BLaER1 (cell line): ENCODE measurements at regions not wholly inside any gene's neighbourhood (a gene's known extent, or its start where the extent isn't known, plus 50 kb on each side); places are given as distances from the start of the nearest gene placed in this dataset.

Experiments
- H3K27ac ChIP-seq: shearing (Covaris generic); formaldehyde crosslinking; 2 replicates; pipeline ENCODE4 v1.8.1; 2022
- H3K27me3 ChIP-seq: shearing (Covaris generic); formaldehyde crosslinking; 2 replicates; pipeline ENCODE4 v1.8.1; 2022
- H3K36me3 ChIP-seq: shearing (Covaris generic); formaldehyde crosslinking; 2 replicates; pipeline ENCODE4 v1.8.1; 2022
- H3K4me1 ChIP-seq: shearing (Covaris generic); formaldehyde crosslinking; 2 replicates; pipeline ENCODE4 v1.8.1; 2022
- H3K4me2 ChIP-seq: shearing (Covaris generic); formaldehyde crosslinking; 2 replicates; pipeline ENCODE4 v1.8.1; 2022
- H3K4me3 ChIP-seq: shearing (Covaris generic); formaldehyde crosslinking; 2 replicates; pipeline ENCODE4 v1.8.1; 2022
- H3K9ac ChIP-seq: shearing (Covaris generic); formaldehyde crosslinking; 2 replicates; pipeline ENCODE4 v1.8.1; 2022
- H3K9me3 ChIP-seq: shearing (Covaris generic); formaldehyde crosslinking; 2 replicates; pipeline ENCODE4 v1.8.1; 2022
- H4K20me1 ChIP-seq: shearing (Covaris generic); formaldehyde crosslinking; 2 replicates; pipeline ENCODE4 v1.8.1; 2022
- Cebpa-rat ChIP-seq: shearing (Covaris generic); IDR thresholded peaks from 2 replicates; pipeline ENCODE4 v1.8.1; 2022

GRCh38 chr2:71832844-71833243 is 314.8 kb downstream of the CYP26B1 start:
- Histone ChIP-seq H3K9ac (no peak overlapping the region), H4K20me1 (no peaks in the 10 kb centered on the region), H3K4me1 (no peaks in the 10 kb centered on the region), H3K27ac (no peak overlapping the region), H3K4me2 (no peak overlapping the region), H3K4me3 (no peak overlapping the region), H3K9me3 (0 out of 2 replicates have a peak, but pooled peaks cover 5% of the 10 kb centered on the region), H3K36me3 (no peaks in the 10 kb centered on the region), H3K27me3 (no peaks in the 10 kb centered on the region)
- no peak for TF ChIP-seq Cebpa-rat

- H3K9ac ChIP-seq, result no peak overlapping the region
Measured at GRCh38 chr2:71832388-71832787, 315.3 kb downstream of the CYP26B1 start.

GRCh38 chr2:71831193-71831577 is 316.5 kb downstream of the CYP26B1 start:
- Histone ChIP-seq H3K27ac (no peak overlapping the region), H3K36me3 (no peaks in the 10 kb centered on the region), H3K9me3 (0 out of 2 replicates have a peak, but pooled peaks cover 5% of the 10 kb centered on the region), H3K9ac (no peak overlapping the region), H3K4me3 (no peak overlapping the region), H3K4me1 (no peaks in the 10 kb centered on the region), H3K4me2 (no peak overlapping the region), H4K20me1 (no peaks in the 10 kb centered on the region), H3K27me3 (no peaks in the 10 kb centered on the region)
- no peak for TF ChIP-seq Cebpa-rat

More at GRCh38 chr2:71832388-71832787, 315.3 kb downstream of the CYP26B1 start:
- no peak for TF ChIP-seq Cebpa-rat
- H3K27ac ChIP-seq, result no peak overlapping the region
- no peaks in the 10 kb centered on the region for H3K36me3 ChIP-seq
- no peaks in the 10 kb centered on the region for H3K27me3 ChIP-seq
- 0 out of 2 replicates have a peak, but pooled peaks cover 5% of the 10 kb centered on the region for H3K9me3 ChIP-seq
- H3K4me1 ChIP-seq, result no peaks in the 10 kb centered on the region
- H4K20me1 ChIP-seq, result no peaks in the 10 kb centered on the region
- H3K4me2 ChIP-seq, result no peak overlapping the region
- H3K4me3 ChIP-seq, result no peak overlapping the region

GRCh38 chr2:71830497-71831192 is 317.0 kb downstream of the CYP26B1 start:
- no peaks in the 10 kb centered on the region for H3K4me1 ChIP-seq
- H4K20me1 ChIP-seq, result no peaks in the 10 kb centered on the region
- no peak overlapping the region for H3K4me3 ChIP-seq
- H3K9me3 ChIP-seq, result 0 out of 2 replicates have a peak, but pooled peaks cover 5% of the 10 kb centered on the region
- H3K27ac ChIP-seq, result no peak overlapping the region
- no peak overlapping the region for H3K9ac ChIP-seq
- no peaks in the 10 kb centered on the region for H3K27me3 ChIP-seq
- H3K4me2 ChIP-seq, result no peak overlapping the region
- no peaks in the 10 kb centered on the region for H3K36me3 ChIP-seq
- no peak for TF ChIP-seq Cebpa-rat

GRCh38 chr2:71829008-71829407 is 318.7 kb downstream of the CYP26B1 start:
- Histone ChIP-seq H3K9ac (no peak overlapping the region), H3K27me3 (no peaks in the 10 kb centered on the region), H3K36me3 (no peaks in the 10 kb centered on the region), H3K4me1 (no peaks in the 10 kb centered on the region), H3K9me3 (0 out of 2 replicates have a peak, but pooled peaks cover 5% of the 10 kb centered on the region), H3K4me2 (no peak overlapping the region), H4K20me1 (no peaks in the 10 kb centered on the region), H3K4me3 (no peak overlapping the region), H3K27ac (no peak overlapping the region)
- TF ChIP-seq Cebpa-rat, result no peak

- Histone ChIP-seq H3K4me2 (no peak overlapping the region), H3K9ac (no peak overlapping the region), H4K20me1 (no peaks in the 10 kb centered on the region), H3K27ac (no peak overlapping the region), H3K4me3 (no peak overlapping the region), H3K27me3 (no peaks in the 10 kb centered on the region), H3K9me3 (0 out of 2 replicates have a peak, but pooled peaks cover 5% of the 10 kb centered on the region), H3K4me1 (no peaks in the 10 kb centered on the region), H3K36me3 (no peaks in the 10 kb centered on the region)
- no peak for TF ChIP-seq Cebpa-rat
Measured at GRCh38 chr2:71827973-71828372, 319.7 kb downstream of the CYP26B1 start.

GRCh38 chr2:71827524-71827901 is 320.1 kb downstream of the CYP26B1 start:
- H4K20me1 ChIP-seq, result no peaks in the 10 kb centered on the region
- H3K9me3 ChIP-seq, result 0 out of 2 replicates have a peak, but pooled peaks cover 3% of the 10 kb centered on the region
- H3K4me2 ChIP-seq, result no peak overlapping the region
- no peaks in the 10 kb centered on the region for H3K4me1 ChIP-seq
- H3K27ac ChIP-seq, result no peak overlapping the region
- no peak for TF ChIP-seq Cebpa-rat
- no peak overlapping the region for H3K4me3 ChIP-seq
- no peaks in the 10 kb centered on the region for H3K36me3 ChIP-seq
- H3K27me3 ChIP-seq, result no peaks in the 10 kb centered on the region
- no peak overlapping the region for H3K9ac ChIP-seq

GRCh38 chr2:71826826-71827523 is 320.7 kb downstream of the CYP26B1 start:
- Histone ChIP-seq H3K27ac (no peak overlapping the region), H3K4me2 (no peak overlapping the region), H3K36me3 (no peaks in the 10 kb centered on the region), H3K4me1 (no peaks in the 10 kb centered on the region), H3K4me3 (no peak overlapping the region), H3K9ac (no peak overlapping the region), H3K27me3 (no peaks in the 10 kb centered on the region), H3K9me3 (no peaks in the 10 kb centered on the region), H4K20me1 (no peaks in the 10 kb centered on the region)
- no peak for TF ChIP-seq Cebpa-rat

- Histone ChIP-seq H3K4me3 (no peak overlapping the region), H3K9me3 (no peaks in the 10 kb centered on the region), H3K4me2 (no peak overlapping the region), H3K4me1 (no peaks in the 10 kb centered on the region), H3K27me3 (no peaks in the 10 kb centered on the region), H3K9ac (no peak overlapping the region), H3K36me3 (no peaks in the 10 kb centered on the region), H4K20me1 (no peaks in the 10 kb centered on the region), H3K27ac (no peak overlapping the region)
- TF ChIP-seq Cebpa-rat, result no peak
Measured at GRCh38 chr2:71826299-71826698, 321.4 kb downstream of the CYP26B1 start.

- no peak for TF ChIP-seq Cebpa-rat
- Histone ChIP-seq H3K36me3 (no peaks in the 10 kb centered on the region), H3K4me1 (no peaks in the 10 kb centered on the region)
Measured at GRCh38 chr2:71824436-71824835, 323.2 kb downstream of the CYP26B1 start.

More at GRCh38 chr2:71824436-71824835, 323.2 kb downstream of the CYP26B1 start:
- no peak overlapping the region for H3K4me2 ChIP-seq
- H4K20me1 ChIP-seq, result no peaks in the 10 kb centered on the region
- no peak overlapping the region for H3K9ac ChIP-seq
- no peak overlapping the region for H3K27ac ChIP-seq
- no peaks in the 10 kb centered on the region for H3K9me3 ChIP-seq
- H3K4me3 ChIP-seq, result no peak overlapping the region
- H3K27me3 ChIP-seq, result no peaks in the 10 kb centered on the region
